ENCODE measurements at regions not wholly inside any gene's neighbourhood (a gene's known extent, or its start where the extent isn't known, plus 50 kb on each side); places are given as distances from the start of the nearest gene placed in this dataset.
"Not testable (repeated sequence)": the region's sequence is repeated elsewhere in the genome, so short reads cannot be mapped to it uniquely, and the experiment has no call there.

DNA sequence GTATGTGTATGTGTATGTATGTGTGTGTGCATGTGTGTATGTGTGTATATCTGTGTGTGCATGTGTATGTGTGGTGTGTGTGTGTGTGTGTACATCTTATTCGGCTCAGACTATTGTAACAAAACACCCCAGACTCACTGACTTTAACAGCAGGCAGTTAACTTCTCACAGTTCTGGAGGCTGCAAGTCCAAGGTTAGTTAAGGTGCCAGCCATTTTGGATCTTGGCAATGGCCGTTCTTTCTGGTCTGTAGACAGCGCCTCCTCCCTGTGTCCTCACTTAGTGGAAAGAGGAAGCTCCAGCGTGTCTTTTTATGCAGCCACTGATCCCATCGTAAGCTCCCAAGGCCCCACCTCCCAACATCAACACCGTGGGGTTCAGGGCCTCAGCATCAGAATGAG lies 128.3 kb upstream of the THBS2 start:
- in situ Hi-C loops (cut with HindIII; ENCODE audit: low pct_ligation_motif_present, low pct_unique_long_range_greater_than_20kb, low sequenced_read_pairs) = no loop called here
- DNase-seq = no peak

- no peak for DNase-seq
- in situ Hi-C loops (cut with HindIII; ENCODE audit: low pct_ligation_motif_present, low pct_unique_long_range_greater_than_20kb, low sequenced_read_pairs) = no loop called here
These were observed 126.8 kb upstream of the THBS2 start for GRCh38 chr6:169380493-169380892.

- in situ Hi-C loops (cut with HindIII; ENCODE audit: low pct_ligation_motif_present, low pct_unique_long_range_greater_than_20kb, low sequenced_read_pairs) = no loop called here
These were observed 125.9 kb upstream of the THBS2 start for GRCh38 chr6:169379495-169380070.

DNA sequence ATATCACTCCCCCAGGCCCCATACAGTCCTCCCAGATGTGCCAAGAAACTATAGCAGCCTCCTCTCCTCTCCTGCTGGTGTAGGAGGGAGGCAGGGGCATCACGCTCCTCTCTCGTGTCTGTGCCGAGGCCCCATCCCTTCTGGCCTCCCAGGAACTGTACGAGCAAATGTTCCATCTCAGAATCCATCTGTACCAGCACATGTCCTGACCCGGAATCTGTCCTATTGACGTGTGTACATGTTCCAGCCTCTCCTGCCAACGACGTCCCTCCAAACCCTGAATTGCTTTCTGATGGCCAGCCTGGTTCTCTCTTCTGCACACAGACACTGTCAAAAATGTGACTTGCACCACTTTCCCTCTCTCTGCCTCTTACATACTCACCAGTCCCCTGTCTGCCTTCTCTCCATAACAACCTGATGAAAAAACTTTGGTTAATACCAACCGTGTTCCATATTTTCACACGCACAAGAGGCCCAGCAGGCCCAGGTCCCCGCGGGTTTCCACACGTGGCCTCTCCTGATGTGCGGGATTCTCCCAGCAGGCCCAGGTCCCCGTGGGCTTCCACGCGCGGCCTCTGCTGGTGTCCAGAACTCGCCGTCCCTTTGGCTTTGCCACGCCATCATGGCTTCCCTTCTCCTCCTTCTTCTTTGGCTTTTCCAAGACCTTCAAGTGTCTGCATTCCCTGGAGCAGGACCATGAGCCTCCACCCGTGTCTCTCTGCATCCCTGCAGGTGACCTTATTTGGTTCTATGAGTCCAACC lies 125.2 kb upstream of the THBS2 start:
- in situ Hi-C loops (cut with HindIII; ENCODE audit: low pct_ligation_motif_present, low pct_unique_long_range_greater_than_20kb, low sequenced_read_pairs) = no loop called here
- DNase-seq = no peak

More at GRCh38 chr6:169379495-169380070, 125.9 kb upstream of the THBS2 start:
- DNase-seq = no peak

DNA sequence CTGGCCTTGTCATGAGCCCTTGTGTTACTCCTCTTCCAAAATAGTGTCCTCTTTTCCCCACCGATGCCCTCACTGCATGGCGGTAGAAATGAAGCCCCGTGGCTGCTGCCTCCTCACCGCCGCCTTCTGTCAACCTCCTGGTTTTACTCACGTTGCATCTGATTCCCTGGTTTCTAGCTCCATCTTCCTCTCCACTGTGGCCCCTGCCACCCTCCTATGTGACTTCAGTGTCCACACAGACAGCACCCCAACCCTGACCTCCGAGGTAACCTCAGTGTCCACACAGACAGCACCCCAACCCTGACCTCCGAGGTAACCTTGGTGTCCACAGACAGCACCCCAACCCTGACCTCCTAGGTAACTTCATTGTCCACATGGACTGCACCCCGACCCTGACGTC lies 122.8 kb upstream of the THBS2 start:
- in situ Hi-C loops (cut with HindIII; ENCODE audit: low pct_ligation_motif_present, low pct_unique_long_range_greater_than_20kb, low sequenced_read_pairs) = no loop called here
- no peak for DNase-seq

GRCh38 chr6:169372589-169372988 lies 118.9 kb upstream of the THBS2 start:
- in situ Hi-C loops (cut with HindIII; ENCODE audit: low pct_ligation_motif_present, low pct_unique_long_range_greater_than_20kb, low sequenced_read_pairs) = no loop called here
- no peak for DNase-seq

DNA sequence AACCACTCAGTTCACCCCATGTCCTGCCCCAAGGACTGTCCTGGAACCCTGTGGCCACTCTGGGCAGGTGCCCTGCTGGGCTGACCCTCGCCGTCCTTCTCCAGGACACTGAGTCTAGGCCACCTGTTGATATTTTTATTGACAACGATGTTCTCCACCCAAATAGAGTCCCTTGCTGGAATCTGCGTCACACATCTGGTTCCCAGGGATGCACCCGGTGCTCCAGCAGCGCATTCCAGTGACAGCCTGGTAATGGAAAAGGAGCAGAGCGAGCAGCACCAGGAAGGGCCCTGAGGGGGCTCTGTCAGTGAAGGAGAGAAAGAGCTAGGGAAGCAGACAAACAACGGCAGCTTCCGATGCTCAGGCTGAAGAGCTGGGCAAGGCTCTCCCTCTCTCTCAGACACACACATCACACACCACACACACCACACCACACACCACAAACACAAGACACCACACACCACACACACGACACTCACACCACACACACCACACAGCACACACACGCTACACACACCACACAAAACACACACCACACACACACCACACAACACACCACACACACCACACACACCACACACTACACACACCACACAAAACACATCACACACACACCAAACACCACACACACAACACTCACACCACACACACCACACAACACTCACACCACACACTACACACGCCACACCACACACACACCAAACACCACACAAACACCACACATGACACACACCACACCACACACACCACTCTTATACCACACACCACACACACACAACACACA lies 117.9 kb upstream of the THBS2 start:
- in situ Hi-C loops (cut with HindIII; ENCODE audit: low pct_ligation_motif_present, low pct_unique_long_range_greater_than_20kb, low sequenced_read_pairs) = no loop called here
- DNase-seq = no peak

GRCh38 chr6:169370666-169371343 lies 117.2 kb upstream of the THBS2 start:
- no peak for DNase-seq
- in situ Hi-C loops (cut with HindIII; ENCODE audit: low pct_ligation_motif_present, low pct_unique_long_range_greater_than_20kb, low sequenced_read_pairs) = no loop called here

DNA sequence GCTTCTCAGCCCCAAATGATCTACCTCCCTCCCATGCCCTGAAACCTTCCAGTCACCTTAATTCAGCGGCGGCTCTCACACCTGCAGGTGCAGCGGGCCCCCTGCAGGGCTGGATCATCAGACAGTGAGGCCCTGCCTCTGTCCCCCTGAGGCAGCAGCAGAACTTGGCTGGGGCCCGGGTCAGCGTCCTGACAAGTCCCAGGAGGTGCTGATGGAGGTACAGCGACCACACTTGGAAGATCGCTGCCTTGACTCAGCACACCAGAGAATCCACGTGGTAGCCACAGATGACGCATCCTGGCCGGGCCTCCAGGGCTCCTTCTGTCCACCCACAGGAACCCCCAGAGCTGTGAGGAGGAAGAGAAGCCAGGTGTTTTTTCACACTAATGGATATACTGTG lies 116.4 kb upstream of the THBS2 start:
- DNase-seq = no peak
- in situ Hi-C loops (cut with HindIII; ENCODE audit: low pct_ligation_motif_present, low pct_unique_long_range_greater_than_20kb, low sequenced_read_pairs) = no loop called here

GRCh38 chr6:169368200-169368599 lies 114.6 kb upstream of the THBS2 start:
- in situ Hi-C loops (cut with HindIII; ENCODE audit: low pct_ligation_motif_present, low pct_unique_long_range_greater_than_20kb, low sequenced_read_pairs) = no loop called here
- DNase-seq = no peak

DNA sequence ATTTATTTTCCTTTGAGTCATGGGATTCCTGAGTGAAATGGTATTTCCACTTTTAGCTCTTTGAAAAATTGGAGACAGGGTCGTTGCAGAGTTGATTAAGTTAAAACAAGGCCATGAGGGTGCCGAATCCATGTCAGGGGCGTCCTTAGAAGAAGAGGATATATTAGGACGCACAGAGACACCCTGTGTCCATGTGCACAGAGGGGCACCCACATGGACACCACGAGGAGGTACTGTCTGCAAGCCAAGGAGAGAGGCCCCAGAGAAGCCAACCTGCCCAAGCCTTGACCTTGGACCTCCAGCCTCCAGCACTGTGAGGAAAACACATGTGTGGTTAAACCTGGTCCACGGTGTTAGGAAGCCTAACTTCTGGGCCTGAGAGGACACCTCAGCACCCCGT lies 113.9 kb upstream of the THBS2 start:
- in situ Hi-C loops (cut with HindIII; ENCODE audit: low pct_ligation_motif_present, low pct_unique_long_range_greater_than_20kb, low sequenced_read_pairs) = no loop called here

DNA sequence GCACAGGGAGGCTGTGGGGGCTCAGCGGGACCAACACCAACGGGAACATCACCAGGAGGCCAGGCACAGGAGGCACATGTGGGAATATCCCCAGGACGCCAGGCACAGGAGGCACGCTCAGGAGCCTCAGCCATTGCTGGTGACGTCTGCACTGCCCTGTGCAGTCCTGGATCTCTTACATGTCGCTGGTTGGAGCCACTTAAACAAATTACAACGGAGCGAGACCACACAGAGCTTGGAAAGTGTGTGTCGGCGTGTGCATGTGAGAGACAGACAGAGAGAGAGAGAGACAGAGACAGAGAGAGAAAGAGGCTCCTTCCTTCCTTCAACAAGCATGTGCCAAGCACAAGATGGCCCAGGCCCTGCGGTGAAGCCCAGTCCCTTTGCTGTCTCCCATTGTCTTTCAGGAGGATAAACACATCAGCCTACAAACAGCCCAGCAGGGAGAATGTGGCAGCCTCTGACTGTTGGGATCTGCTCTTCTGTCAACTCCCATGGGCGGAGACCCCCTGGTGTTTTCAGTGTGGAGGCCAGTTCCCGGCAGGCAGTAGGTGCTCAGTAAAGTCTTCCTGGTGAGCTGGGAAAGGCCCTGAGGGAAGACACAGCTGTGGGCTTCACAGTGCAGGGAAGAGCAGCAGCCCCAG lies 112.7 kb upstream of the THBS2 start:
- in situ Hi-C loops (cut with HindIII; ENCODE audit: low pct_ligation_motif_present, low pct_unique_long_range_greater_than_20kb, low sequenced_read_pairs) = no loop called here
- DNase-seq = no peak

More for the DNA sequence above, 113.9 kb upstream of the THBS2 start:
- no peak for DNase-seq

DNA sequence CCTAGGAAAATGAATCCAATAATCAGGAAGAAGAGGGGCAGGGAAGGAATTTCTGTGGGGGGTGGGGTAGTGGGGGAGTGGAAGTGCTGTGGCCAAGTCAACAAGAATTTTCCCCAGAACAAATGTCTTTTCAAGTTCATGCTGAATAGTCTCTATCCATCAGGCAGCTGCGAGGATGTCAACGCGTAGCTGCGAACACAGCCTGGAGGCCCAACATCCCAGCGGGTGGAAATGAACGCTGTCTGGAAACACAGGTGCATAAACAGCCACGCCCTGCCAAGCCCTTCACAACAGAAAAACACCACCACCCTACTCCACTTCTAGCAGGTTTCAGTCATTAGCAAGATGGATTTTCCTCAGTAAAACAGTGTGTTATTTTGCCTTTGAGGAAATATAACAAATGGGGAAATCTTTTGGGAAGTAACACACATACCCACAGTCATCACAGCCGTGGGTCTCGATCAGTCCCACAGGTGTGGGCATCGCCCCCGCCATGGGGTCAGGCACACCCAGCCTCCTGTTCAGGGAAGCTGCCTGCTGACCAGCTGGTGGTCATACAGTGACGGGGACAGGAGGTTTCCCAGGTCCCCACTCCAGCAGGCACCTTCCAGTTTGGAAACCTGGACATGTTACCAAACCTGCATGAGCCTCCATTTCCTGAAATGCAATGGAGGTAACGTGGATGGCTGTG lies 112.1 kb upstream of the THBS2 start:
- in situ Hi-C loops (cut with HindIII; ENCODE audit: low pct_ligation_motif_present, low pct_unique_long_range_greater_than_20kb, low sequenced_read_pairs) = no loop called here
- no peak for DNase-seq

DNA sequence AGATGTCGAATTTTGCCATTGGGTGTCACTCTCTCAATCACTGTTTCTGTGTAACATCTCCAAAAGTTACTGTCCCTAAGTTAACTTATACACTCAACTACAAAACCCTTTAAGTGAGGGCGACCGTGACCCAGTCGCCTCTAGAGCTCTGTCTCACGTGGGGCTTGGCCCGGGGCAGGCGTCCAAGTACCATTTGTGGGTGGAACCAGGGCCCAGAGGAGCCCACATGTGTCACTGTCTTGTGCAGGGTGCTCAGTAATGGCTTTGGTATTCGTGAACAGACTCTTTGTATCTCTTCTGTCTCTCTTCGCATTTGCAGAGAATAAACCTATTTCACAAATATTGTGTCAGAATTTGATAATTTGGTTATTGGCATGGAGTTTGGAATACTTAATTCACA lies 109.9 kb upstream of the THBS2 start:
- DNase-seq = no peak
- in situ Hi-C loops (cut with HindIII; ENCODE audit: low pct_ligation_motif_present, low pct_unique_long_range_greater_than_20kb, low sequenced_read_pairs) = no loop called here

DNA sequence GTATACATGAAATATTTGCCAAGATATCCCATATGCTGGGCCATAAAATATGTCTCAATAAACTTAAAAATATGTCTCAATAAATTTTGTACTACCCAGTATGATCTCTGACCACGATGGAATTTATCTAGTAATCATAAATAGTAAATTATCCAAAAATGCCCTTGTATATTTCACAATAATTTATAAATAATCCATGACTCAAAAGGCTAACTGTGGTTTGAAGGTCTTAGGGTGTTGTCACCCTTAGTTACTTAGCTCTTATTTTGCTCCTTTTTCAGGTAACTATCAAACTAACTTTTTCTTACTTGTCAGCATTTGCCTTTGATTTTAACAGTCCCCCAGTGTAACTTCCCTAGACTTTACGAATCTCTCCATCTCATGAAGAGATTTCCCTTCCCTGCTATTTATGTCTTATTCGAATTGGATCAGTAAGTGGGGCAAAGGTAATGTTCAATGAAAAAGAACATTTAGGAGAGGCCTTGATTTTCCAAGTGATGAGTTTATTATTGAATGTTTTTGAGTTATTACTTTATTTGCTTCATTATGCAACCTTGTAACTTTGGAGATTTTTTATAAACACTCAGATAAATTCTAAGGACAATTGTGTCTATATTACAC lies 109.0 kb upstream of the THBS2 start:
- DNase-seq = no peak
- in situ Hi-C loops (cut with HindIII; ENCODE audit: low pct_ligation_motif_present, low pct_unique_long_range_greater_than_20kb, low sequenced_read_pairs) = no loop called here

DNA sequence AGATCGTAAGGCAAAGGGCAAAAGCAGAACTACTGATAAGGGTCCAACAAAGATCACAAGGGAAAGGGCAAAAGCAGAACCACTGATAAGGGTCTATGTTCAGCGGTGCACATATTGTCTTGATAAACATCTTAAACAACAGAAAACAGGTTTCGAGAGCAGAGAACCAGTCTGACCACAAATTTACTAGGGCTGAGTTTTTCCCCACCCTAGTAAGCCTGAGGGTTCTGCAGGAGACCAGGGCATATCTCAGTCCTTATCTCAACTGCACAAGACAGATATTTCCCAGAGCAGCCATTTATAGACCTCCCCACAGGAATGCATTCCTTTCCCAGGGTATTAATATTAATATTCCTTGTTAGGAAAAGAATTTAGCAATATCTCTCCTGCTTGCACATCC lies 101.4 kb upstream of the THBS2 start:
- DNase-seq; in situ Hi-C loops (cut with HindIII; ENCODE audit: low pct_ligation_motif_present, low pct_unique_long_range_greater_than_20kb, low sequenced_read_pairs): not testable (repeated sequence)

GRCh38 chr6:169345146-169345545 lies 91.5 kb upstream of the THBS2 start:
- no peak for DNase-seq
- in situ Hi-C loops (cut with HindIII; ENCODE audit: low pct_ligation_motif_present, low pct_unique_long_range_greater_than_20kb, low sequenced_read_pairs) = no loop called here

- in situ Hi-C loops (cut with HindIII; ENCODE audit: low pct_ligation_motif_present, low pct_unique_long_range_greater_than_20kb, low sequenced_read_pairs) = no loop called here
- no peak for DNase-seq
These were observed 91.1 kb upstream of the THBS2 start for GRCh38 chr6:169344750-169345065.

Measured in ACHN (cell line).